SK-N-SH (cell line): ENCODE measurements at regions not wholly inside any gene's neighbourhood (a gene's known extent, or its start where the extent isn't known, plus 50 kb on each side); places are given as distances from the start of the nearest gene placed in this dataset.
A peak's percentile ranks its signal among the peaks of the same experiment; 100 is the strongest.

Source experiments
- CTCF ChIA-PET: fragments of 300-600, 350-600 bp; formaldehyde crosslinking; extraction: SDS; loops from one replicate; lab custom pipeline; 2021; lab: Yijun Ruan, JAX
- POLR2A ChIA-PET: fragments of 350-600 bp; sonication (Branson Sonifier 250); formaldehyde crosslinking; extraction: SDS; loops from one replicate; lab custom pipeline; 2020; ENCODE audit warnings: antibody characterized with exemption, inconsistent platforms; lab: Yijun Ruan, JAX
- DNase-seq: peaks from one replicate; pipeline ENCODE4 v3.0.0; 2012
- H2AFZ ChIP-seq: fragments of 200-600 bp; sonication (generic); 2 replicates; pipeline ENCODE4 v1.8.1; 2016; ENCODE audit warnings: antibody characterized with exemption, mild to moderate bottlenecking, low read depth
- H3F3A ChIP-seq: fragments of 200-600 bp; sonication (generic); replicated peaks from 2 replicates; pipeline ENCODE3; 2016; ENCODE audit warnings: antibody characterized with exemption, mild to moderate bottlenecking; ENCODE audit not compliant: insufficient read depth
- H3K27ac ChIP-seq, 2 experiments: fragments of 200-500 bp in 1 of 2; fragments of 200-600 bp in 1 of 2; sonication (Bioruptor generic) in 1 of 2; sonication (generic), shearing (Covaris generic) in 1 of 2; 2 replicates each; pipeline versions ENCODE4 v1.5.1 to v1.6.1; 2014 to 2016; ENCODE audit warnings: low read depth in 2 of 2, inconsistent platforms in 1 of 2, low read length in 1 of 2, mild to moderate bottlenecking in 1 of 2, mixed read lengths in 1 of 2
- H3K27me3 ChIP-seq: fragments of 200-600 bp; sonication (generic), shearing (Covaris generic); 2 replicates; pipeline ENCODE4 v1.6.1; 2016; ENCODE audit warnings: mixed run types; ENCODE audit not compliant: insufficient read depth
- H3K36me3 ChIP-seq, 2 experiments: fragments of 200-500 bp in 1 of 2; fragments of 200-600 bp in 1 of 2; sonication (Bioruptor generic) in 1 of 2; sonication (generic) in 1 of 2; replicated peaks in 1 of 2; 2 replicates each; pipeline versions ENCODE3 to v1.5.1; 2014 to 2016; ENCODE audit warnings: low read length in 1 of 2, mild to moderate bottlenecking in 1 of 2; ENCODE audit not compliant: insufficient read depth in 2 of 2, control insufficient read depth in 1 of 2
- H3K4me1 ChIP-seq, 2 experiments: fragments of 200-500 bp in 1 of 2; fragments of 200-600 bp in 1 of 2; sonication (Bioruptor generic) in 1 of 2; sonication (generic), shearing (Covaris generic) in 1 of 2; 2 replicates each; pipeline versions ENCODE4 v1.5.1 to v1.6.1; 2014 to 2016; ENCODE audit warnings: low read depth in 1 of 2, low read length in 1 of 2, mixed run types in 1 of 2; ENCODE audit not compliant: insufficient read depth in 2 of 2, control insufficient read depth in 1 of 2
- H3K4me2 ChIP-seq: fragments of 200-600 bp; sonication (generic), shearing (Covaris generic); 2 replicates; pipeline ENCODE4 v1.6.1; 2017; ENCODE audit warnings: mixed run types
- H3K4me3 ChIP-seq, 2 experiments: fragments of 200-500 bp in 1 of 2; fragments of 200-600 bp in 1 of 2; sonication (Bioruptor generic) in 1 of 2; sonication (generic), shearing (Covaris generic) in 1 of 2; 2 replicates each; pipeline versions ENCODE4 v1.5.1 to v1.8.1; 2014 to 2016; ENCODE audit warnings: low read depth in 2 of 2, inconsistent platforms in 1 of 2, low read length in 1 of 2, mild to moderate bottlenecking in 1 of 2, mixed read lengths in 1 of 2, moderate library complexity in 1 of 2
- H3K79me2 ChIP-seq: fragments of 200-600 bp; sonication (generic); 2 replicates; pipeline ENCODE4 v1.8.1; 2017; ENCODE audit warnings: mild to moderate bottlenecking; ENCODE audit not compliant: insufficient read depth
- H3K9ac ChIP-seq: fragments of 200-600 bp; sonication (generic); 2 replicates; pipeline ENCODE4 v1.6.1; 2017; ENCODE audit warnings: mixed run types
- H3K9me2 ChIP-seq: fragments of 200-600 bp; sonication (generic); 2 replicates; pipeline ENCODE4 v1.6.1; 2017; ENCODE audit warnings: mixed run types
- H3K9me3 ChIP-seq: fragments of 200-600 bp; sonication (generic); 2 replicates; pipeline ENCODE4 v1.6.1; 2017; ENCODE audit warnings: mixed run types, mild to moderate bottlenecking, moderate library complexity
- H4K20me1 ChIP-seq: fragments of 200-600 bp; sonication (generic); 2 replicates; pipeline ENCODE4 v1.6.1; 2017; ENCODE audit warnings: mild to moderate bottlenecking, mixed run types; ENCODE audit not compliant: insufficient read depth
- ELF1 ChIP-seq: IDR thresholded peaks from 2 replicates; pipeline ENCODE4 v1.4.0; 2012
- FOSL2 ChIP-seq: IDR thresholded peaks from 2 replicates; pipeline ENCODE4 v1.4.0; 2012; ENCODE audit warnings: low read depth, mild to moderate bottlenecking, moderate library complexity, borderline replicate concordance
- GATA2 ChIP-seq: sonication (generic); formaldehyde crosslinking; IDR thresholded peaks from 2 replicates; pipeline ENCODE4 v1.5.0; 2020; ENCODE audit warnings: mild to moderate bottlenecking, missing genetic modification reagents
- JUND ChIP-seq: IDR thresholded peaks from 2 replicates; pipeline ENCODE4 v1.4.0; 2012
- MXI1 ChIP-seq: IDR thresholded peaks from 2 replicates; pipeline ENCODE4 v1.6.1; 2012; ENCODE audit warnings: mild to moderate bottlenecking, low read depth, low read length, improper control_type of control experiment
- POLR2AphosphoS5 ChIP-seq: IDR thresholded peaks from 2 replicates; pipeline ENCODE4 v1.6.1; 2012; ENCODE audit warnings: low read depth, low read length
- RAD21 ChIP-seq: IDR thresholded peaks from 2 replicates; pipeline ENCODE4 v1.6.1; 2012; ENCODE audit warnings: mild to moderate bottlenecking, low read length
- SIN3A ChIP-seq: IDR thresholded peaks from 2 replicates; pipeline ENCODE4 v1.6.1; 2012; ENCODE audit warnings: low read depth, mild to moderate bottlenecking, low read length, moderate library complexity, borderline replicate concordance
- TCF12 ChIP-seq: IDR thresholded peaks from 2 replicates; pipeline ENCODE4 v1.4.0; 2012
- WGBS: methylation state at CpG from one replicate; pipeline ENCODE4 v1.1.6; 2017; ENCODE audit warnings: low lambda C conversion rate; 5-methylcytosine and 5-hydroxymethylcytosine counted together

DNA sequence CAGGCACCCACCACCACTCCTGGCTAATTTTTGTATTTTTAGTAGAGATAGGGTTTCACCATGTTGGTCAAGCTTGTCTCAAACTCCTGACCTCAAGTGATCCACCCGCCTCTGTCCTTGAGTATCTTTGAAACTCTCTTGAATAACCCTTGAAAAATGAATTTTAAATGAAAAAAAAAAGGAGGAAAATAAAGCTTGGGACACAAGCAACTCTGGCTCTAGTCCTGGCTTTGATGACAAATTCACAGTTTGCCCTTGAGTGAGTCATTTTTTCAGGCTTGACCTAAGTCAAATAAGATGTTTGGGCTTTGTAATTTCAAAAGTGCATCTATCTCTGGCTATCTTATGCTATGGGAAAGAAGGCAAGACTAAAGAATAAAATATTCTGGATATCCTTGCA is 79.0 kb upstream of the TRIB2 start:
- POLR2A ChIA-PET = interaction anchor here (0.6 to 1.4 kb wide), 3 partner anchors 16 to 555 kb away, joined by 3 to 5 read pairs (median 3); partner anchors contain the start of gene TRIB2
- Histone ChIP-seq H2AFZ (no peak overlapping the region), H3K79me2 (no peaks in the 10 kb centered on the region), H3K9me2 (no peaks in the 10 kb centered on the region), H3K4me1 (peaks cover 15 to 20% of the 10 kb centered on the region in 2 experiments; a peak in 3 of 4 replicates), H3K27me3 (no peaks in the 10 kb centered on the region), H3K9ac (no peak overlapping the region), H3K9me3 (no peaks in the 10 kb centered on the region), H4K20me1 (no peaks in the 10 kb centered on the region), H3K27ac (peak overlapping the region in 1 of 2 experiments; percentile 45; a peak in 1 of 4 replicates), H3K36me3 (no peaks in the 10 kb centered on the region), H3F3A (no peaks in the 10 kb centered on the region), H3K4me2 (no peak overlapping the region), H3K4me3 (no peak overlapping the region)
- CTCF ChIA-PET = interaction anchor here (0.8 to 2.1 kb wide), 3 partner anchors 7 to 78 kb away, joined by 3 to 11 read pairs (median 8); partner anchors contain the start of gene TRIB2
- WGBS = 77% methylated on average over 1 of the region's 1 CpG
- DNase-seq = no peak
- no peak for TF ChIP-seq ELF1
- TF ChIP-seq JUND = peak; percentile 26; the same call in 1 of the 2 replicates
- peak; percentile 34; the same call in 1 of the 2 replicates for TF ChIP-seq FOSL2
- no peak for TF ChIP-seq SIN3A
- TF ChIP-seq, all 33 proteins: peak for 2

GRCh38 chr2:12641441-12641840 is 75.3 kb upstream of the TRIB2 start:
- POLR2A ChIA-PET = no interaction called here
- 64% methylated on average over 1 of the region's 1 CpG for WGBS
- H3K9ac ChIP-seq = no peak overlapping the region
- H3K4me3 ChIP-seq = no peak overlapping the region
- no peaks in the 10 kb centered on the region for H3K36me3 ChIP-seq
- no peaks in the 10 kb centered on the region for H3K27me3 ChIP-seq
- H3K4me1 ChIP-seq = peaks cover 14 to 19% of the 10 kb centered on the region in 2 experiments; a peak in 3 of 4 replicates
- H3K79me2 ChIP-seq = no peaks in the 10 kb centered on the region
- no peaks in the 10 kb centered on the region for H3F3A ChIP-seq
- TF ChIP-seq RAD21 = no peak
- no peak for TF ChIP-seq MXI1
- TF ChIP-seq GATA2 (CRISPR knock-in tag) = no peak
- TF ChIP-seq SIN3A = no peak
- TF ChIP-seq TCF12 = no peak
- CTCF ChIA-PET = no interaction called here
- DNase-seq = no peak
- H3K9me2 ChIP-seq = no peaks in the 10 kb centered on the region
- no peaks in the 10 kb centered on the region for H3K9me3 ChIP-seq
- no peak overlapping the region for H3K27ac ChIP-seq
- no peak overlapping the region for H3K4me2 ChIP-seq
- no peak overlapping the region for H2AFZ ChIP-seq
- H4K20me1 ChIP-seq = no peaks in the 10 kb centered on the region

DNA sequence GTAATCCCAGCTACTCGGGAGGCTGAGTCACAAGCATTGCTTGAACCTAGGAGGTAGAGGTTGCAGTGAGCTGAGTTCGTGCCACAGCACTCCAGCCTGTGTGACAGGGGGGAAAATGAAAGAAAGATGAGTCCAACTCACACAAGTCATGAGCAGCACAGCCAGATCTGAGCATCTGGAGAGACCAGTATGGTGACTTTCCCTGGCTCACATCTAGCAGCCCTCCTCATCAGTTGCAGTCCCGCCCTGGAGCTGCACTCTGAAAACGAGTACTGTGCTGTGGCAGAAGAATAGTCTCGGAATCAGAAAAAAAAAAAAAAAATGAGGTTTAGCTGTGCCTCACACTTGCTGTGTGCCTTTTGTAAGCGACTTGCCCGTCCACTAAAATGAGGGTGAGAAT is 74.4 kb upstream of the TRIB2 start:
- H2AFZ ChIP-seq = no peak overlapping the region
- peak; percentile 17 for DNase-seq
- H3K79me2 ChIP-seq = no peaks in the 10 kb centered on the region
- POLR2A ChIA-PET = interaction anchor here (1.4 kb wide), 1 partner anchor 74 kb away, joined by 3 read pairs; no protein-coding TSS in a partner anchor
- no peak overlapping the region for H3K27ac ChIP-seq
- CTCF ChIA-PET = interaction anchor here (0.8 to 2.3 kb wide), 6 partner anchors 9 to 718 kb away, joined by 3 to 10 read pairs (median 4); no protein-coding TSS in a partner anchor
- H3K9me3 ChIP-seq = no peaks in the 10 kb centered on the region
- H4K20me1 ChIP-seq = no peaks in the 10 kb centered on the region
- no peak overlapping the region for H3K4me2 ChIP-seq
- TF ChIP-seq POLR2AphosphoS5 = no peak
- TF ChIP-seq, all 33 proteins: peak for 0
- Histone ChIP-seq H3K27me3 (no peaks in the 10 kb centered on the region), H3K36me3 (no peaks in the 10 kb centered on the region), H3F3A (no peaks in the 10 kb centered on the region), H3K4me3 (no peak overlapping the region), H3K9ac (no peak overlapping the region), H3K9me2 (no peaks in the 10 kb centered on the region), H3K4me1 (peaks cover 5 to 12% of the 10 kb centered on the region in 2 experiments; a peak in 2 of 4 replicates)
- WGBS = 65% methylated on average over 7 of the region's 7 CpGs
